GM12801 (cell line): ENCODE measurements at regions not wholly inside any gene's neighbourhood (a gene's known extent, or its start where the extent isn't known, plus 50 kb on each side); places are given as distances from the start of the nearest gene placed in this dataset.

ENCODE experiments used
- CTCF ChIP-seq: IDR thresholded peaks from one replicate; pipeline ENCODE4 v1.5.1; 2011; ENCODE audit warnings: control low read depth; ENCODE audit not compliant: insufficient read length; ENCODE audit errors: extremely low read depth

GRCh38 chr1:14082331-14082730 lies 382.3 kb downstream of the PRDM2 start:
- TF ChIP-seq CTCF: no peak

GRCh38 chr1:14083277-14083676 lies 383.3 kb downstream of the PRDM2 start:
- no peak for TF ChIP-seq CTCF

GRCh38 chr1:14083706-14084105 lies 383.7 kb downstream of the PRDM2 start:
- no peak for TF ChIP-seq CTCF

GRCh38 chr1:14090062-14090461 lies 390.1 kb downstream of the PRDM2 start:
- TF ChIP-seq CTCF: no peak

- TF ChIP-seq CTCF: no peak
Measured at GRCh38 chr1:14090531-14090930, 390.5 kb downstream of the PRDM2 start.

- no peak for TF ChIP-seq CTCF
Measured at GRCh38 chr1:14094611-14095400, 394.8 kb downstream of the PRDM2 start.

- no peak for TF ChIP-seq CTCF
Measured at GRCh38 chr1:14098294-14098913, 398.4 kb downstream of the PRDM2 start.
